ENCODE measurements at regions not wholly inside any gene's neighbourhood (a gene's known extent, or its start where the extent isn't known, plus 50 kb on each side); places are given as distances from the start of the nearest gene placed in this dataset.

DNA sequence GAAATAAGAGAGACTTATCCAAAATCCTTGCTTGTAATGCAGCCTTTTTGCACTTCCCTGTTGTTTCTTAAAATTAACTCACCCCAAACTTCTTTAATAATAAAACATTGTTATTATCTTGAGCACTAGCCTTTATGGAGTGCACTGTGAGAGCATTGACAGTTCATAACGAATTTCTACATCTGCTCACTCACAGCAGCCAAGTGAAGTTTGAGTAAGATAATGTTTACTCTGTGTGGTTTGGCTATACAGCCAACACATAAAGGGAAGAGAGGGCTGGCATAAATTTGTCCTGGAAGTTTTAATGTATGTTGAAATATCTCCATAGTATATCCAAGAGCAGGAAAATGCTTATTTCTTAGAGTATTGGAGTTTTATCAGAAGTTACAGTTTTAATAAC is 227.9 kb downstream of the FRK start:
- no peaks in the 10 kb centered on the region for H3K4me1 ChIP-seq
- no peak overlapping the region for H3K4me3 ChIP-seq
- 0% methylated on average over 1 of the region's 1 CpG for WGBS (ENCODE audit: missing lambda C conversion rate)
- no peak for TF ChIP-seq MAX (IDR thresholded peaks at IDR 0.05)
- no peak for TF ChIP-seq CHD2 (IDR thresholded peaks at IDR 0.05; ENCODE audit: low read length, partially characterized antibody)
- no peak for TF ChIP-seq ESRRA (IDR thresholded peaks at IDR 0.05; ENCODE audit: borderline replicate concordance, low read length)
- no peak for TF ChIP-seq RNF2 (IDR thresholded peaks at IDR 0.05; ENCODE audit: borderline replicate concordance, low read depth)
- no peak for TF ChIP-seq RARB (CRISPR knock-in tag; IDR thresholded peaks at IDR 0.05)
- TF ChIP-seq PHF8 (IDR thresholded peaks at IDR 0.05; ENCODE audit: borderline replicate concordance, low read depth) = no peak
- TF ChIP-seq MYC (IDR thresholded peaks at IDR 0.05; ENCODE audit: borderline replicate concordance, low read length) = no peak
- TF ChIP-seq MAZ (IDR thresholded peaks at IDR 0.05; ENCODE audit: borderline replicate concordance, low read depth, low read length) = no peak
- TF ChIP-seq NFE2L2 (conservative IDR thresholded peaks at IDR 0.05; ENCODE audit: low read length) = no peak
- TF ChIP-seq TFCP2L1 (CRISPR knock-in tag; IDR thresholded peaks at IDR 0.05) = no peak
- no peak for TF ChIP-seq JUN (IDR thresholded peaks at IDR 0.05)
- TF ChIP-seq EHF (CRISPR knock-in tag; IDR thresholded peaks at IDR 0.05) = no peak
- no peak for TF ChIP-seq MAFK (IDR thresholded peaks at IDR 0.05; ENCODE audit: partially characterized antibody)
- TF ChIP-seq TP53 (CRISPR knock-in tag; IDR thresholded peaks at IDR 0.05) = no peak
- TF ChIP-seq JUNB (IDR thresholded peaks at IDR 0.05) = no peak
- TF ChIP-seq HOXA7 (CRISPR knock-in tag; IDR thresholded peaks at IDR 0.05) = no peak
- DNase-seq (ENCODE audit: low read depth in 1 of 2, low spot score in 1 of 2) (no peak), ATAC-seq (no peak), FAIRE-seq (no peak)
- POLR2A ChIA-PET = no interaction called here
- H3K27ac ChIP-seq = no peak overlapping the region
- CTCF ChIA-PET = no interaction called here
- no peak overlapping the region for H3K4me2 ChIP-seq
- H3K9me3 ChIP-seq = no peaks in the 10 kb centered on the region

GRCh38 chr6:115832186-115832585 is 228.5 kb downstream of the FRK start:
- Histone ChIP-seq H3K27ac (no peak overlapping the region), H3K4me2 (no peak overlapping the region), H3K4me1 (no peaks in the 10 kb centered on the region), H3K4me3 (no peak overlapping the region), H3K9me3 (no peaks in the 10 kb centered on the region)
- POLR2A ChIA-PET = no interaction called here
- CTCF ChIA-PET = no interaction called here
- TF ChIP-seq HOXA7 (CRISPR knock-in tag; IDR thresholded peaks at IDR 0.05) = no peak
- no peak for TF ChIP-seq SMC3 (IDR thresholded peaks at IDR 0.05)
- TF ChIP-seq RNF2 (IDR thresholded peaks at IDR 0.05; ENCODE audit: borderline replicate concordance, low read depth) = no peak
- no peak for TF ChIP-seq BHLHE40 (IDR thresholded peaks at IDR 0.05; ENCODE audit: low read depth, low read length)
- TF ChIP-seq NPAS2 (CRISPR knock-in tag; IDR thresholded peaks at IDR 0.05; ENCODE audit: borderline replicate concordance) = no peak
- TF ChIP-seq CTCF (IDR thresholded peaks at IDR 0.05) = no peak
- no peak for TF ChIP-seq CHD2 (IDR thresholded peaks at IDR 0.05; ENCODE audit: low read length, partially characterized antibody)
- TF ChIP-seq FOSB (CRISPR knock-in tag; IDR thresholded peaks at IDR 0.05) = no peak
- no peak for TF ChIP-seq SREBF2 (IDR thresholded peaks at IDR 0.05)
- TF ChIP-seq ZC3H11A (IDR thresholded peaks at IDR 0.05) = no peak
- TF ChIP-seq RAD21 (conservative IDR thresholded peaks at IDR 0.05 in 1 of 2, IDR thresholded peaks at IDR 0.05 in 1 of 2) = no peak
- no peak for TF ChIP-seq EHMT2 (IDR thresholded peaks at IDR 0.05; ENCODE audit: low read depth)
- no peak for TF ChIP-seq HOXB5 (CRISPR knock-in tag; IDR thresholded peaks at IDR 0.05)
- TF ChIP-seq ATOH8 (CRISPR knock-in tag; IDR thresholded peaks at IDR 0.05; ENCODE audit: low read depth) = no peak
- no peak for TF ChIP-seq KDM5A (IDR thresholded peaks at IDR 0.05)
- WGBS (ENCODE audit: missing lambda C conversion rate) = 75% methylated on average over 1 of the region's 1 CpG
- no peak for DNase-seq (ENCODE audit: low read depth in 1 of 2, low spot score in 1 of 2)
- no peak for FAIRE-seq
- ATAC-seq = no peak
